A204.1 (cell line): ENCODE measurements at regions not wholly inside any gene's neighbourhood (a gene's known extent, or its start where the extent isn't known, plus 50 kb on each side); places are given as distances from the start of the nearest gene placed in this dataset.

ENCODE experiments used
- FAIRE-seq: peaks from 2 replicates; lab custom pipeline; 2012; peaks lifted over from hg19 to GRCh38; lab: Jason Lieb, UNC

DNA sequence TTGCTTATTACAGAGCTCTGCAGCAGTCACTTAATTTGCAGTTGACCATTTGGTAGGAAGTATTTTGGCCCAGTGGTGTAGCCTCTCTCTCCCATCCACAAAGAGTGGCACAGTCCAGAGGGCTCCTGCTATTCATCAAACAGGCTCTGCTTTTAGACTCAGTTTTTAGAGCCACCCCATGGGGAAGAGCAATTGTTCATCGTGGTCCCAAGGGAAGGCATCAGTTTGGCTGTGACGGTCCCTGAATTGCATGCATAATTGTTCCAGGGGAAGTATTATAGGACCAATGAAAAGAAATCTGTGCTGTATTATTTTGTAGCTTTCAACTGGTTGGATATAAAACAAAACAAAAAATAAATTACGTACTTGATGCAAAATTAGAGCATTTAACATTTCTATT, 799.0 kb downstream of the DACH1 start:
- FAIRE-seq, result no peak

DNA sequence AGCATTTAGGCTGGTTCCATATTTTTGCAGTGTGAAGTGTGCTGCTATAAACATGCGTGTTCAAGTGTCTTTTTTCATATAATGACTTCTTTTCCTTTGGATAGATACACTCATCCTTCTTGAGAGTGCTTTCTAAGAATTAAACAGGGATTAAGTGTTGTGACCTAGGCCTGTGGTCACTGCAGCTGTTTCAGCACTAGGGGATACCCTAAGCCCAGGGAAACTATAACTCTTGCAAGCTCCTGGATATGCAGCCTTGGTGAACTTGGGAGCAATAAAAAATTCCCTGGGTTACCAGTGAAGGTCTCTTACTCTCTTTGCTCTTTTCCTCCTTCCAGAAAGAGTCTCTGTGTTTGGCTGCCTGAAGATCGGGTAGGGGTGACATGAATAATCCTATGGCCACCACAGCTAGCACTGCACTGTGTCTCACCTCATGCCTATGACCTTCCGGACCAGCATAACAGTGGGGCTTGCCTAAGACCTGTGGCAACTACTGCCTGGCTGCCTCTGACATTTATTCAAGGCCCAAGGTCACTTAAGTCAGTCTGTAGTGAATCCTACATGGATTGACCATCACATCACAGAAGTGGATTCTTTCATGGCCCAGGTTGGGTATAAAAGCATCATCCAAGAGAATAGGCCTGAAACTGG, 799.7 kb downstream of the DACH1 start:
- no peak for FAIRE-seq

DNA sequence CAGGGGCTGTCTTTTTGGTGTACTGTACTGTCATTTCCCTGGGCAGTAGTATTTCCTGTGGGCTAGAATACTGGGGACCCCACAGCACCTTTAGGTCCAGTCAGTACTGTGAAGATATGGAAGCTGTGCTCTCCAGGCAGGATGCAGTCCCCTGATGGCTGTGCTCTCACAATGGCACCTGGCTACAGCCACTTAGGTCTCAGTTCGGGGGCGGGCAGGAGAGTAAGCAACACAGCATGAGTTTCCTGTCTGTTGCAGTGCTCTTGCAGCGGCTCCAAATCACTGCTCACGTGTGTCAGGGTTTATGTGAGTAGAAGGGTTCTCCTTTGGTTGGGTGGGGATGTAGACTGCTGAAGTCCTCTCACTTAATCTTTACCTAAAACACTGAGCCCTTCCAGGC, 810.4 kb downstream of the DACH1 start:
- no peak for FAIRE-seq

DNA sequence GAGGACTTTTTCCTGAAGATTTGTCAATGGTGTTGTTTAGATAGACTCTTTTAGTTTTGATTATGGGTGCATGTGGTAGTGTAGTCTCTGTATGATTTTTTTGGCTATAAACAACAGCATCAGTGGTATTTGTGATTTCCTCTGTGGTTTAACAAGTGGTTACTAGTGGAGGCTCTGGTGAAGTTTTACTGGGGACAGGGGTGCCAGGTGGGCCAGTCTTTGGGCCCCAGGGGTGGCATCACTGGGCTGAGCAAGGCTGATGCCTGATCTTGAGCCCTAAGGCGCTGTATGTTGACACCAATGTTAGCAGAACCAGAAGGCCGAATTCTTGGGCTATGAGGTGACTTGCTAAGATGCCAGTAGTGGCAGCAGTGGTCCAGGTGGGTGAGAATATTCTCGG, 811.4 kb downstream of the DACH1 start:
- no peak for FAIRE-seq

DNA sequence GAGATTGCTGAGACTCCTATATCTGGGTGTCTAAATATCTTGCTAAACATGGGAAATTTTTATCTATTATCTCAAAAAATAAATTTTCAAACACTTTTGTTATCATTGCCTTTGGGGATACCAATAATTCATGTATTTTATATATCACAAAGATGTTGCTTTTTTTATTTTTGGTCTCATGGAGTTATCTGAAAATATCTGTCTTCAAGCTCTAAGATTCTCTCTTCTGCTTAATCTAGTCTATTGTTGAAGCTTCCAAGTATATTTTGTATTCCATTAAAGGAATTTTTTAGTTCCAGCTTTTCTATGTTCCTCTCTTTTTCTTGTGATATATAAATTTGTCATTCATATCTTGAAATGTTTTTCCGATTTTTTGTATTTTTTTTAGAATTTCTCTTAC, 812.0 kb downstream of the DACH1 start:
- FAIRE-seq, result no peak

DNA sequence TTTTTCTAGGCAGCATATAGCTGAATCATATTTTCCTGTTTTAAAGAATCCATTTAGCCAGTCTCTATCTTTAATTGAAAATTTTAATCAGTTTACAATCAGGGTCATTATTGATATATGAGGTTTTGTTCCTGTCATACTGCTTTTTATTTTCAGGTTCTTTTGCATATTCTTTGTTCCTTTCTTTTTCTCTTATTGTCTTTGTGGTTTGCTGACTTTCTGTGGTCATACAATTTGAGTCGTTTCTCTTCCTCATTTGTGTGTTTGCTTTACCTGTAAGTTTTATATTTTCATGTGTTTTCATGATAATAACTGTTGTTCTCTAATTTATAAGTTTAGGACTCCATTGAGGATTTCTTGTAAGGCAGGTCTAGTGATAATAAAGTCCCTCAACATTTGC, 812.6 kb downstream of the DACH1 start:
- FAIRE-seq, result no peak

DNA sequence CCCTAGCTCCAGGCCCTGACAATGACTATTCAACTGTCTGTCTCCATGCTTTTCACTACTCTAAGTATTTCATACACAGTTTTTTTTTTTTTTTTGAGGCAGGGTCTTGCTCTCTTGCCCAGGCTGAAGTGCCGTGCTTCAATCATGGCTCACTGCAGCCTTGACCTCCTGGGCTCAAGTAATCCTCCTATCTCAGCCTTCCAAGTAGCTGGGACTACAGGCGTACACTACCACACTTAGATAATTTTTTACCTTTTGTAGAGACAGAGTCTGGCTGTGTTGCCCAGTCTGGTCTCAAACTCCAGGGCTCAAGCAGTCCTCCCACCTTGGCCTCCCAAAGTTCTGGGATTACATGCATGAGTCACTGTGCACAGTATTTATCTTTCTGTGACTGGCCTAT, 815.4 kb downstream of the DACH1 start:
- no peak for FAIRE-seq

DNA sequence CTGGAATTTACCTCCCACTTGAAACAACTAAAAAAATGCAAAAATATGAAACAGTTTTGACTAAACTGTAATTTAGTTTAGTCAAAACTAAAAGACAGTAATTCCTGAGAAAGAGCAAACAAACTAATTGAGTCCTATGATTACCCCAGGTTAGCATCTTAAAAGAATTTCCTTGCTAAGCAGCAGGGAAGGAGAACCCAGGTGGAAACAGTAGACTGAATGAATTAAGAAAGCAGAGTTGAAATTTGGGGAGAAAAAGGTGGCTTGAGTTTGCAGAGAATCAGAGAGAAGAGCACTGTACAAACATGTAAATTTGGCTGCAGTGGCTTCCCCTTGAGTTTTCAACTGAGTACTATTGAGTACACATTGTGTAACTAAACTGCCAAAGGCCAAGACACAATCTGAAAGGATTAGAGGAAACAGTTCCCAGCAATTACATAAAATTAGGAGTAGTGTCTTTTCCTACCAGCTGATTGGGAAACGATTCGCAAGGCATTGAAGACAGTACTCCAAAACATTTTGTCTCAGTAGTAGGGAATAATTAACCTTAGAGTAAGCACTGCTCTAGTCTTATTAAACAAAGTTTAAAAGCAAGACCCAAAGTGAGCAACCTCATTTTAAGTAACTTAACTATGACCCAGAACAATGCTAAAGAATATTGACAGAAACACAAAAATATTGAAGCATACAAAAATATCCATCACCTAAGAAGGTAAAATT, 820.5 kb downstream of the DACH1 start:
- FAIRE-seq, result no peak

DNA sequence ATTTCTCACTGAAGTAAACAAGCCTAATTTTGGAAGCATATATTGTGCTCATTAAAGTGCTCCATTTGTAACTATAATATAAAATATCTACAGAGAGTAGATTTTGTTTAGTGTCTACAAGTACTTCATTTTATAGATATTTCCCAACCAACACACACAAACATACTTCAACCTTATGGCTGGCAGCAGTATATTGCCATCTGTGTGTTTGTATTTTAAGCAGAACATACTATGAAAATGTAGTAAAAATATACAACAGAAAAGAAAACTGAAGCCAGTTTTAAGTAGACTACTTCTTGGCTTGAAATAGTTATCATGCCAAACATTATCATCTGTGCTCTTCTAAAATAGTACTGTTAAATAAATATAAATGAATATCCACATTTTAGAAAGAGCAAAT, 821.9 kb downstream of the DACH1 start:
- no peak for FAIRE-seq

DNA sequence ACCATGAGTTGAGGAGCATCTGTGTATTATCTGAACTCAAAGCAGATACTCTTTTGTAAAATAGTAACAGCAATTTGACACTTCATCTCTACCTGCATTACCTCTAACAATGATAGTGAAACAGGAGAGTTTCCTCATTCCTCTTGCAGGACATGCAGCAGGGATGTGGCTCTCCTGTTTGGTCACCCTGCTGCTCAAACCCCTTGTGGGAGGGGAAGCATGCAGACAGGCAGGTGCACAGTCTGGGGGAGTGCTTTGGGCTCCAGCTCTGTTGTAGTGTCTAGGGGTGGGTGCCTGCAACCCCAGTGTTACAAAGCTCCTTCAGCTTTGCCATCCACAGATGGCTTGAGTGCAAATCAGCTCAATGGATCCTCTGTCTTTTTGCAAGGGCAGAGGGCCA, 827.6 kb downstream of the DACH1 start:
- FAIRE-seq, result no peak

DNA sequence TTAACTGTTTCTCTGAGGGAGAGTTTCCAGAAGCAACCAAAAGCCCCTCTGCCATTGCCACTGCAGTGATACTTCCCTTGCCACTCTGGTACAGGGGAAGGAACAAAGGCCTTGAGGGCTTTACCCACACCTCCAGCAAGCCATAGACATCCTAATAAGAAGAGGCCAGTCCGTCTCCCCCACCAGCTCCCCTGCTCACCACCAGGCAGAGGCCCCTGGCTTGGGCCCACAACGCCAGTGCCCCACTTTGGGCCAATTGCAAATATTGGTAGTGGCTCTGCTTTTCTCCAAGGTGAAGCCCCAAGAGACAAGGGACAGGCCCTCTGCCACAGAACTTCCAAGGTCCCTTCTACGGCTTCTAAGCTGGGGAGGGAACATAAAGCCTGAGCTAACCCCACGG, 833.0 kb downstream of the DACH1 start:
- no peak for FAIRE-seq

DNA sequence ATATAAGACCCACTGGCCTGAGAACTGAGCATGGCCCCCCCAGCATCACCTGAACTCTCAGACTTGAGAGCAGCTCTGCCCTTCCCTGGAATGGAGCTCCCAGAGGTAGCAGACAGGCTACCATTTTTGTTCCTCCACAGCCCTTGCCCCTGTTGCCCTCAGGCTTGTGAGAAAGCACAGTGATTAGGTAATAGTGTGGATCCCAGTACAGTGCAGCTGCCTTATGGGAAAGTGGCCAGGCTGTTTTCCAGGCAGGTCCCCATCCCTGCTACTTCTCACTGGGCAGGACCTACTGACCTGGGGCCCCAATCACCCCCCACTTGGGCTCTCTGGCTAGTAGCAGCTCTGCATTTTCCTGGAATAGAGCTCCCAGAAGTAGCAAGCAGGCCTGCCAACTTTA, 834.0 kb downstream of the DACH1 start:
- no peak for FAIRE-seq

DNA sequence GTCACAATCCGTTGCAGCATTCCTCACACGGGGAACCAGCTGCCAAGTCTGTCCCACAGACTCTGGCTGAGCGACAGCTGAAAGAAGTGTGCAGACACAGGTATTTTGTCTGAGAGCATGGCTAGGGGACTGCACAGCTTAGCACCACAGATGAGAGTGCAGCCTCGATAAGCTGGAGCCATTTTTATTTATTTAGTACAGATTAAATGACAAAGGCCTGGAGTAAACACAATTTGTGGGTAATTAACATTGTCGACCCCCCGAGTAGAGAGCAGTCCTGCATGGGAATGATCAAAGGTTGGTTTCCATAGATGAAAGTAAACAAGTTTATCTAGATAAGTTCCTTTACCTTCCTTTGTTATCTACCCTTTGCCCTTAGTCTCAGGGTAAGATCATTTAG, 836.2 kb downstream of the DACH1 start:
- no peak for FAIRE-seq

DNA sequence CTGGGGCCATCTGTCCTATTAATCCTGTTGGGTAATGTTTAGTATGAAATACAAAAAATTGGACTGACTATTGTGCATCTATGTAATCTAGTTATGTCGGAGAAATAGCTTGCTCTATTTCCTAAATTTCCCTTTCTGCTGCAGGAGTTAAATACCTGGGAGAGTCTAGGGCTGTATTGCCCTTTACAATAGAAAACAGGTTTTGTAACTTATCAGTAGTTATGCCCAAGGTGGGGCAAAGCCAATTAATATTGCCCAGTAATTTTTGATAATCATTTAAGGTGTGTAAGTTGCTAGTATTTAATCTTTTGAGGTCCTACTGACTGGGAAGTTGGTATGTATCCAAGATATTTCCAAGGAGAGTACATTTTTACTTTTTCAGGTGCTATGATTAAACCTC, 838.1 kb downstream of the DACH1 start:
- no peak for FAIRE-seq

DNA sequence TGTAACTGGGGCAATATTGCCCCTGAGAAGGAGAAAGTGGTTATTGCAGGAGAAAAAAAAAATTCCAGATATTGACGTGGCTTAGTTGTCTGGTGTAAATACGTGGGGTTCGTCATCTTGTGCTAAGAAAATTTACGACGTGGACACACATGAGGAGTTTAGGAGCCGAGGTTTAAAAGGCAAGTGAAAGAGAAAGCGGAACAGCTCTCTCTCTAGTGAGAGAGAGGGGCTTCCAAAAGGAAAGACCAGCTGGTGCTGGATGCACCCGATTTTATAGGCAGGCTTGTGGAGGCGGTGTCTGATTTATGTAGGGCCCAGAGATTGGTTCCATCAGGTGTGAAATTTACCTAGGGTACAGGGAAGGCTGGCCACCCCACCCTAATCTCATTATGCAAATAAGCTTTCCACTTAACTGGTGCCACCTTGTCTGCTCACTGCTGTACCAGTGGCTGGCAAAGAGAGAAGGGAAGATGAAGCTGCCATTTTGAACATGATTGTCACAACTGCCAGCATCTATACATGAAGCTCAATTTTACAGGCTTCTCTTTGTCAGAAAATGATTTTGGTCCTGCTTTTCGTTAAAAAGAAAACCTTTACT, 845.1 kb downstream of the DACH1 start:
- no peak for FAIRE-seq

DNA sequence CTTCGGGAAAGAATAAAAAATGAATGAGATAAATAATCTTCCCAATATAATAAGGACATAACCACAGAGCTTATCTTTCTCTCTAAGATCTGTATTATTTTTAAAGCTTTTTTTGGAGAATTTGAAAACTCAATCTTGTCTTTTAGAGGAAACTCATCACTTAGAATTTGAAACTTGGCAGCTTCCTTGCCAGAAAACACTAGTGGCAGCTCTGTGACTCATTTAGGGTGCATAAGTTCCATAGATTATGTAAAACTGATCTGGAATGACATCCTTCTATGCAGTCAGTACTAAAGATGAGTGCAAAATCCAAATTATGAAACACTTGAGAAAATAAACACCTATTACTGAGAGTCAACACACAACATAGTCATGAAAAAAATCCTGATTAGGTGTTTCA, 848.0 kb downstream of the DACH1 start:
- no peak for FAIRE-seq

DNA sequence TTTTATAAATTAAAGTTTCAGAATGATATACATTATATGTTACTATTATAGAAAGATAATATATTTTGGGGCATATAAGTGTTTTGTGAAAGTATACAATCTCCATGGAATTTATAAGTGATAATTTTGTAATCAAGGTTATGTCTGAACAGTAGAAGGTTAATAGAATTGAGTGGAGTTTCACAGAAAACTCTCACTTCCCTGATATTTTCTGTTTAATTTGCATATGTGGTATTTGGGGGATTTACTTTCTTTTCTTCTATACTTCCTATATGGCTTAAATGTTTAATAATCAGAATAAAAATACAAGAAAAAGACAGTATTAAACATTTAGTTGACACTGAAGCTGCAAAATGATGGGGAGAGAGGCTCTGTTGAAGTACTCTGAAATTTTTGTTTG, 848.5 kb downstream of the DACH1 start:
- FAIRE-seq, result no peak

DNA sequence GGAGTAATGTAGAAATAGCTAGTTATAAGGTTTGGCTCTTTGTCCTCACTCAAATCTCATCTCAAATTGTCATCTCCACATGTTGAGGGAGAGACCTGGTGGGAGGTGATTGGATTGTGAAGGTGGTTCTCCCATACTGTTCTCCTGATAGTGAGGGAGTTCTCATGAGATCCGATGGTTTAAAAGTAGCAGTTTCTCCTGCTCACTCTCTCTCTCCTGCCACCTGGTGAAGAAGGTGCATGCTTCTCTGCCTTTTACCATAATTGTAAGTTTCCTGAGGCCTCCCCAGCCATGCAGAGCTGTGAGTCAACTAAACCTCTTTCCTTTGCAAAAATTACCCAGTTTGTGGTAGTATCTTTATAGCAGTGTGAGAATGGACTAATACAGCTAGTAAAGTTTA, 849.4 kb downstream of the DACH1 start:
- FAIRE-seq, result no peak

DNA sequence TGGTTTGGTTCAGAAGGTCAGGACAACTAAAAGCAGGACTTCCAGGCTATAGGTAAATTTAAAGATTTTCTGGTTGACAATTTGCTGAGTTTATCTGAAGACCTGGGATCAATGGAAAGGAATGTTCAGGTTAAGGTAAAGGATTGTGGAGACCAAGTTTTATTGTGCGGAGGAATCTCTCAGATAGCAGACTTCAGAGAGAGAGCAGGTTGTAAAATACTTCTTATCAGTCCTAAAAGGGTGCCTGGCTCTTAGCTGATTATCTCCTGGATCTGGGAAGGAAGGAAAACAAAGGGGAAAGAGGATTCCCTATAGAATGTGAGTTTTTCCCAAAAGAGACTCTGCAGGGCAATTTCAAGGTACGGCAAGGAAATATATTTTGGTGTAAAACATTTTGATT, 851.5 kb downstream of the DACH1 start:
- no peak for FAIRE-seq

DNA sequence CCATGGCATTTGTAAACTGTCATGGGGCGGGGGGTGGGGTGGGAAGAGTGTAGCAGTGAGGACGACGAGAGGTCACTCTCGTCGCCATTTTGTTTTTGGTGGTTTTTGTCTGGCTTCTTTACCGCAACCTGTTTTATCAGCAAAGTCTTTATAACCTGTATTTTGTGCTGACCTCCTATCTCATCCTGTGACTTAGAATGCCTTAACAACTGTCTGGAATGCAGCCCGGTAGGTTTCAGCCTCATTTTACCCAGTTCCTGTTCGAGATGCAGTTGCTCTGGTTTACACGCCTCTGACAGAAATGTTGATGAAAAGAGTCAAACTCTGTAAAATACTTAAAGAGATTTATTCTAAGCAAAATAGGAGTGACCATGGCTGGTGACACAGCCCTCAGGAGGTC, 852.0 kb downstream of the DACH1 start:
- FAIRE-seq, result no peak

DNA sequence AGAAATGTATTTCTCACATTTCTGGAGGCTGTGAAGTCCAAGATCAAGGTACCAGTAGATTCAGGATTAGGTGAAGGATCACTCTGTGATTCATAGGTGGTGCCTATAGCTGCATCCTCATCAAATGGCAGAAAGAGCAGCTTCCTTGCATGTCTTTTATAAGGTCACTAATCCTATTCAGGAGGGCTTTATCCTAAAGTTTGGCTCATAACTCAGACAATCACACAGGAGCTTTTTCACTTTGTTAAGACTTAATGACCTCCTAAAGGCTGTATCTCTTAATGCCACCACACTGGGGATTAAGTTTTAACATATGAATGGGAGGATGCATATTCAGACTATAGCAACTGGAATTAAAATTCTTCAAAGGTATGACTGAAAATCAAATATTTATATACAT, 861.1 kb downstream of the DACH1 start:
- no peak for FAIRE-seq

DNA sequence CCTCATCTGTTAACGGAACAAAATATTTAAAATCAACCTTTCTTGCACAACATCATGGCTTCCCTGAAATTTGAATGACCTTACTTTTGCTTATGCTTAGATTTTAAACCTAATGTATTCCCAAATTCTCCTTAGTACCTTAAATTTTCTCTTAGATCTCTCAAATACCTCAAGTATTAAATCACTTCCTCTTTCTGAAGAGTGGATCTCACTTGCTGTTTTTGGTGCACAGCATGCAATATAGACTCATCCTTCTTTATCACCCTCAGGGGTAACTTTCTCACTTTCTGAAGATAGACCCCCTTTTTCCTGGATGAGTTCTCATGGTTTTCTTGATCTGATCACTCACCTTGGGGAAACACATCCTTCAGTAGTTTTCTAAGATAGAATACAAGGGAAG, 871.7 kb downstream of the DACH1 start:
- FAIRE-seq, result no peak

DNA sequence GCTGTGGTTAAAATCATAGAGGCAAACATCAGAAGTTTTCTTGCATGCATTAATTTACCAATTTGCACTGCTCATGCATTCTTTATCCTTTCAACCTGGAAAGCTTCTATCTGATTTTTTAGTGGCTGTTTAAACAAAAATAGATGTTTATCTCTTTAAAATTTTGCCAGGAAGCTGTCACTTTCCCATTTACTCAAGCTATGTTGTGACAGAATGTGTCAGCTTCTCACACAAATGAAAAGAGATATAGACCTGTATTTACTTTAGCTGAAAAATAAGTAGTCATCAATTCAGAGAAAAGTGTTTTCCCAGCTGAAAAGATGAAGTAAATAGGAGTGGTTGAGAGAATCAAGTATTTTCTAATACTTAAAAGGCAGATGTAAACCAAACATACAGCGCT, 872.8 kb downstream of the DACH1 start:
- no peak for FAIRE-seq

DNA sequence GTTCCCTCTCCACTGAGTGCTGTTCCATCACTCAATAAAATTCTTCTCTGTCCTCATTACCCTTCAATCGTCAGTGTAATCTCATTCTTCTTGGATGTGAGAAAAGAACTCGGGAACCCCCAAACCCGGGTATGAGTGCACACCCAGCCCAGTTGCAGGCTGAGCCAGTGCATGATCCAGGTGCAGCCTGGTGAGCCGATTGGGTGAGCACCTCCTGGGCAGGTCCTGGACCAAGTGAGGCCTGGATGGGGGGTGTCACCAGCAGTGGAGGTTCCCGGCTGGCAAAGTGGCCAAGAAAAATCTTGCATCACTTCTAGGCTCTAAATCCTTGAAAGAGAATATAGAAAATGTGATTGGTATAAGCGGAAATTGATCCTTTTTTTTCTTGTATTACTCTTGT, 878.8 kb upstream of the KLHL1 start:
- FAIRE-seq, result no peak
